ENCODE measurements at regions not wholly inside any gene's neighbourhood (a gene's known extent, or its start where the extent isn't known, plus 50 kb on each side); places are given as distances from the start of the nearest gene placed in this dataset.

GRCh38 chr6:14040042-14040441, 77.5 kb upstream of the CD83 start:
- TF ChIP-seq CTCF (IDR thresholded peaks at IDR 0.05; ENCODE audit: borderline replicate concordance, control extremely low read depth, extremely low read depth, insufficient read depth, missing control alignments): no peak
- in situ Hi-C loops (cut with MboI; ENCODE audit: low sequenced_read_pairs, unreplicated experiment): no loop called here
- no peak for DNase-seq (ENCODE audit: low spot score)

GRCh38 chr6:14046476-14047068, 71.0 kb upstream of the CD83 start:
- peak; percentile 73 for DNase-seq (ENCODE audit: low spot score)
- in situ Hi-C loops (cut with MboI; ENCODE audit: low sequenced_read_pairs, unreplicated experiment): no loop called here
- TF ChIP-seq CTCF (IDR thresholded peaks at IDR 0.05; ENCODE audit: borderline replicate concordance, control extremely low read depth, extremely low read depth, insufficient read depth, missing control alignments): peak; percentile 60

GRCh38 chr6:14047151-14047740, 70.3 kb upstream of the CD83 start:
- no peak for DNase-seq (ENCODE audit: low spot score)
- no peak for TF ChIP-seq CTCF (IDR thresholded peaks at IDR 0.05; ENCODE audit: borderline replicate concordance, control extremely low read depth, extremely low read depth, insufficient read depth, missing control alignments)
- in situ Hi-C loops (cut with MboI; ENCODE audit: low sequenced_read_pairs, unreplicated experiment): no loop called here

- in situ Hi-C loops (cut with MboI; ENCODE audit: low sequenced_read_pairs, unreplicated experiment): no loop called here
These were observed 68.7 kb upstream of the CD83 start for GRCh38 chr6:14048837-14049236.

GRCh38 chr6:14051355-14051754, 66.2 kb upstream of the CD83 start:
- TF ChIP-seq CTCF (IDR thresholded peaks at IDR 0.05; ENCODE audit: borderline replicate concordance, control extremely low read depth, extremely low read depth, insufficient read depth, missing control alignments): no peak
- in situ Hi-C loops (cut with MboI; ENCODE audit: low sequenced_read_pairs, unreplicated experiment): loop anchor here (10.0 kb wide), 2 partner anchors 137 to 257 kb away; no protein-coding TSS in a partner anchor
- DNase-seq (ENCODE audit: low spot score): no peak

More at GRCh38 chr6:14048837-14049236, 68.7 kb upstream of the CD83 start:
- no peak for TF ChIP-seq CTCF (IDR thresholded peaks at IDR 0.05; ENCODE audit: borderline replicate concordance, control extremely low read depth, extremely low read depth, insufficient read depth, missing control alignments)
- no peak for DNase-seq (ENCODE audit: low spot score)

GRCh38 chr6:14053811-14054210, 63.8 kb upstream of the CD83 start:
- in situ Hi-C loops (cut with MboI; ENCODE audit: low sequenced_read_pairs, unreplicated experiment): loop anchor here (10.0 kb wide), 2 partner anchors 139 to 259 kb away; no protein-coding TSS in a partner anchor
- no peak for TF ChIP-seq CTCF (IDR thresholded peaks at IDR 0.05; ENCODE audit: borderline replicate concordance, control extremely low read depth, extremely low read depth, insufficient read depth, missing control alignments)
- DNase-seq (ENCODE audit: low spot score): no peak

Data from GM13976 (cell line).